ENCODE measurements at regions not wholly inside any gene's neighbourhood (a gene's known extent, or its start where the extent isn't known, plus 50 kb on each side); places are given as distances from the start of the nearest gene placed in this dataset.

GRCh38 chr6:16928387-16928786 is 167.1 kb upstream of the ATXN1 start:
- SMC1A ChIA-PET (ENCODE audit: uncharacterized antibody, unreplicated experiment) = interaction anchor here (0.6 kb wide), 1 partner anchor 41 kb away, joined by 3 read pairs; no protein-coding TSS in a partner anchor
- Histone ChIP-seq H3K4me3 (no peak overlapping the region), H3K36me3 (ENCODE audit: control insufficient read depth in 2 of 2, insufficient read depth in 2 of 2, low read length in 1 of 2) (no peaks in the 10 kb centered on the region), H3K9ac (ENCODE audit: control insufficient read depth, insufficient read depth, low read length) (no peak overlapping the region), H3K79me2 (ENCODE audit: control insufficient read depth, insufficient read depth, low read length) (no peaks in the 10 kb centered on the region), H2AFZ (ENCODE audit: control insufficient read depth, low read depth, low read length) (no peak overlapping the region), H3K4me1 (ENCODE audit: control insufficient read depth, insufficient read depth, low read length) (no peaks in the 10 kb centered on the region), H3K27me3 (replicated peaks in 1 of 2; ENCODE audit: control insufficient read depth in 2 of 2, insufficient read depth in 2 of 2, low read length in 1 of 2) (no peaks in the 10 kb centered on the region), H3K9me3 (replicated peaks; ENCODE audit: control insufficient read depth, insufficient read depth, low read length) (no peaks in the 10 kb centered on the region), H3K27ac (ENCODE audit: control insufficient read depth, insufficient read depth) (no peak overlapping the region), H4K20me1 (ENCODE audit: control insufficient read depth, insufficient read depth) (no peaks in the 10 kb centered on the region), H3K4me2 (ENCODE audit: control insufficient read depth, insufficient read depth) (no peak overlapping the region)
- POLR2A ChIA-PET = no interaction called here
- RAD21 ChIA-PET (ENCODE audit: unreplicated experiment) = no interaction called here
- CTCF ChIA-PET = no interaction called here
- in situ Hi-C loops (cut with MboI) = no loop called here
- BruUV-seq (replicated peaks) = no TSS peak
- WGBS (ENCODE audit: insufficient coverage, insufficient replicate concordance, low lambda C conversion rate, missing lambda C conversion rate) = 39% methylated on average over 2 of the region's 2 CpGs
- ATAC-seq = no peak
- intact Hi-C loops (cut with micrococcal nuclease; ENCODE audit: unreplicated experiment) = no loop called here
- no peak for TF ChIP-seq CEBPZ (IDR thresholded peaks at IDR 0.05; ENCODE audit: low read depth, low read length)
- no peak for FAIRE-seq
- no peak for DNase-seq (ENCODE audit: low read depth, low spot score)

- WGBS (ENCODE audit: insufficient coverage, insufficient replicate concordance, low lambda C conversion rate, missing lambda C conversion rate) = 47% methylated on average over 1 of the region's 1 CpG
- no peak overlapping the region for H3K4me2 ChIP-seq (ENCODE audit: control insufficient read depth, insufficient read depth)
- no peak overlapping the region for H2AFZ ChIP-seq (ENCODE audit: control insufficient read depth, low read depth, low read length)
- POLR2A ChIA-PET = no interaction called here
- no peaks in the 10 kb centered on the region for H3K79me2 ChIP-seq (ENCODE audit: control insufficient read depth, insufficient read depth, low read length)
- ATAC-seq (no peak), FAIRE-seq (no peak), DNase-seq (ENCODE audit: low read depth, low spot score) (no peak)
- no peak overlapping the region for H3K27ac ChIP-seq (ENCODE audit: control insufficient read depth, insufficient read depth)
- no peaks in the 10 kb centered on the region for H4K20me1 ChIP-seq (ENCODE audit: control insufficient read depth, insufficient read depth)
- H3K36me3 ChIP-seq (ENCODE audit: control insufficient read depth in 2 of 2, insufficient read depth in 2 of 2, low read length in 1 of 2) = no peaks in the 10 kb centered on the region
- H3K4me1 ChIP-seq (ENCODE audit: control insufficient read depth, insufficient read depth, low read length) = no peaks in the 10 kb centered on the region
- intact Hi-C loops (cut with micrococcal nuclease; ENCODE audit: unreplicated experiment) = no loop called here
- in situ Hi-C loops (cut with MboI) = no loop called here
- H3K9me3 ChIP-seq (replicated peaks; ENCODE audit: control insufficient read depth, insufficient read depth, low read length) = no peaks in the 10 kb centered on the region
- SMC1A ChIA-PET (ENCODE audit: uncharacterized antibody, unreplicated experiment) = interaction anchor here (0.6 kb wide), 1 partner anchor 22 kb away, joined by 3 read pairs; no protein-coding TSS in a partner anchor
- no TSS peak for BruUV-seq (replicated peaks)
- H3K9ac ChIP-seq (ENCODE audit: control insufficient read depth, insufficient read depth, low read length) = no peak overlapping the region
- RAD21 ChIA-PET (ENCODE audit: unreplicated experiment) = no interaction called here
- no peak overlapping the region for H3K4me3 ChIP-seq
- H3K27me3 ChIP-seq (replicated peaks in 1 of 2; ENCODE audit: control insufficient read depth in 2 of 2, insufficient read depth in 2 of 2, low read length in 1 of 2) = no peaks in the 10 kb centered on the region
- CTCF ChIA-PET = interaction anchor here (0.6 kb wide), 1 partner anchor 20 kb away, joined by 3 read pairs; no protein-coding TSS in a partner anchor
- TF ChIP-seq CTCF (IDR thresholded peaks at IDR 0.05 in 2 of 3, conservative IDR thresholded peaks at IDR 0.05 in 1 of 3; ENCODE audit: control insufficient read depth in 2 of 3, extremely low read depth in 1 of 3, insufficient read depth in 1 of 3, low read depth in 3 of 3, low read length in 3 of 3) = no peak
- TF ChIP-seq FOXK2 (IDR thresholded peaks at IDR 0.05) = no peak
- TF ChIP-seq PML (IDR thresholded peaks at IDR 0.05; ENCODE audit: low read length) = no peak
- no peak for TF ChIP-seq YBX1 (IDR thresholded peaks at IDR 0.05)
- no peak for TF ChIP-seq SRF (IDR thresholded peaks at IDR 0.05; ENCODE audit: low read depth in 2 of 2, low read length in 2 of 2)
- no peak for TF ChIP-seq DPF2 (IDR thresholded peaks at IDR 0.05)
- TF ChIP-seq CHD1 (IDR thresholded peaks at IDR 0.05; ENCODE audit: low read depth, low read length) = no peak
- TF ChIP-seq FOS (IDR thresholded peaks at IDR 0.05; ENCODE audit: borderline replicate concordance, extremely low read depth, insufficient read length) = no peak
- no peak for TF ChIP-seq ZBED1 (IDR thresholded peaks at IDR 0.05; ENCODE audit: borderline replicate concordance)
- TF ChIP-seq CBX5 (IDR thresholded peaks at IDR 0.05; ENCODE audit: low read depth) = no peak
Measured at GRCh38 chr6:16927205-16927604, 165.9 kb upstream of the ATXN1 start.
